ENCODE measurements at regions not wholly inside any gene's neighbourhood (a gene's known extent, or its start where the extent isn't known, plus 50 kb on each side); places are given as distances from the start of the nearest gene placed in this dataset.

DNA sequence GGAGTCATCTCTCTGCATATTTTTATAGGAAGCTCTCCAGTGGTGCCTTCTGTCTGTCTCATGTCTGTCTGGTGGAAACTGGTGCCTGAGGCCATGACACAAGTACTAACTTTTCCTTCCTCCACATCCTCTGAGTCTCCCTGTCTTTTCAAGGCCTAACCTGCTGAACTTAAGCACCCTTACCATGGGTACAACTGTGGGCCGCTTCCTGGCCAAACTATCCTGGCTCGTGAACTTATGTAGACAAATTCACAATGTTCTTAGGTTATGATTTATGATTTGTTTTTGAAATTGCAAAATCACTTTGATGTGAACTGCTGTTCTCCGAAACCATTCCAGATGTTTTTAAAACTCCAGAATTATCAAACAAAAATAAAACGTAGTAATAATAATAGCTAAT, 804.5 kb upstream of the POU3F3 start:
- DNase-seq: no peak

DNA sequence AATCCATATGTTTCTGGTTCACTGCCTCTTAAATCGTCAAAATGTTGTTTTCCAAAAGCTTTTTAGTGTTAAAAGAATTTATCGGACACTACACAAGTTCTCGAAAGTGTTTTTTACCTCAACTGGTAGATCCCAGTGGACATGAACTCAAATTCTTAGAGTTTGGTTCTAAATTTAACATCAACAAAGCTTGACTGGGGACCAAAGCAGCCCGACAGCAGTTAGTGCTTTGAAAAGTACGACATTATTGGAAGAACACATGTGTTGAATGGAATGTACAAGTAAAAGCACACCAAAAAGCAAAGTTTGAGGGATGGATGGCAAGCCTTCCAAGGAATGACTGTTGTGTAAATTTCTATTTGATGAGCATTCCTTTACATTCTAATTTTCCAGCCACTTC, 803.9 kb upstream of the POU3F3 start:
- DNase-seq: no peak

DNA sequence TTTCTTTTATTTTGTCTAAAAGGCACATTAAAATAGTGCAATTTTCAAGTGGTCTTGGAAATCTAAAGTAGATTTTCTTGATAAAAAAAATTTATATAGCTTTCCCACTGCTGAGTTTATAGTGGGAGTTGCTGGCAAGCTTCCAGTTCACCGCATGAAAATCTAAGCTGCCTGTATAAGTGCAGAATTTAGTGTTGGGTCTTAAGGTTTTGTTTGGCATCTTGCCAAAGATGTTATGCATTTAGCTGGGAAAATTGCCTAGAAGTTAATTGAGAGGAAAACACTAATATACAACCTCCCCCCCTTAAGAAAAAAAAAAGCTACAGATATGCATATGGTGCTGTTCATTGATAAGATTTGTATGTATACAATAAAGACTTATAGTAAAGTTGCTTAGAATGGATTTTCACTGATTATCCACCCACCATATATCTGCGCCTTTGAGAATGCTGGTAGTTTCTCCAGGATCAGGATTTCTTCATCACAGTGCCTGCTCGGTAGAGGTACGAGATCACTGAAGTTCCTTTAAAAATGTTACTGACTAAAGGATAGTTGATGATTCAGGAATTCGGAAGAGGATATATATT, 803.2 kb upstream of the POU3F3 start:
- no peak for DNase-seq

DNA sequence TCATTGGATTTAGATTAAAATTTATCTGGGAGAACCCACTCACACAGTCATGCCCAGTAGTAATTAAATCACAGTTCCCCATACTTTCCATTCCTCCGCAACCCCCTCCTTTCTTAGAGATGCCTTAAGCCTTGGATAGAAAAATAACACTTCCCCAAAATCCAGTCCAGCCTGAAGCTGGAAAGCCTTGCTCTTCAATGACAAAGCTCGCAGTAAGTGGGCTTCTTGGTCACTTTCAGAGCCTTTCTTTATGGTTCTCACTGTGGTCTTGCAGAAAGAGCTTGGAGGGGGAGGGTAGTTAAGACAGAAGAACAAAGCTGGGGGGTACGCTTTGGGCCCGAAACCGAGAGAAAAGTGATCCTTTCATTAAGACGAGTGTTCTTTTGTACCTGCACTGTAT, 802.1 kb upstream of the POU3F3 start:
- no peak for DNase-seq

DNA sequence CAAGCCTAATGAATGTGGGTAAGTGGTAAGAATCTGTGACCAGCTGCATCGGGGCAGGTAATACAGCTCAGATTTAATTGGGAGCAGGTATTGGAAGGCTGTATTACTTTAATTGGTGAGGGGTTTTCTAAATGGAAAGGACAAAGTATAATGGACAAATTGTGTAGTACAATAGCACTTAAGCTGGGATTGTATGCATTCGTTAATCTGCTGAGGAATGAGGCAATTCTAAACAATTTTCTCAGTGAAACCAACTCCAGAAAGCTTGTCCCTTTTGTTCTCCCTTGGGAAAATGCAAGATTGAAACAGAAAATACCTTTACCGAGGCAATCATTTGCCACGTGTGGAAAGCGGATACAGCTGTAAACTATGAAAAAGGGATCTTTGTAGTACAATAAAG, 801.6 kb upstream of the POU3F3 start:
- no peak for DNase-seq

DNA sequence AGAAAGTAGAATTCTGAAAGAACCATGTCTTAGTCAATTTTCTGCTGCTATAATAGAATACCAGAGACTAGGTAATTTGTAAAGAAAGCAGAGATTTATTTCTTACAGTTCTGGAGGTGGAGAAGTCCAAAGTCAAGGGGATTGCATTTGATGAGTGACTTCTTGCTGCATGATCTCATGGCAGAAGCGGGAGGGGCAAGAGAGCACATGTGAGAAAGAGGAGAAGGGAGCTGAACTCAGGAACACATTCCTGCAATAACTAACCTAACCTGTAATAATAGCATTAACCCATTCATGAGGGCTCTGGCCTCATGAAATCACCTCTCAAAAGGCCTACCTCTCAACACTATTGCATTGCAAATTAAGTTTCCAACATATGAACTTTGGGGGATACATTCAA, 797.5 kb upstream of the POU3F3 start:
- no peak for DNase-seq

DNA sequence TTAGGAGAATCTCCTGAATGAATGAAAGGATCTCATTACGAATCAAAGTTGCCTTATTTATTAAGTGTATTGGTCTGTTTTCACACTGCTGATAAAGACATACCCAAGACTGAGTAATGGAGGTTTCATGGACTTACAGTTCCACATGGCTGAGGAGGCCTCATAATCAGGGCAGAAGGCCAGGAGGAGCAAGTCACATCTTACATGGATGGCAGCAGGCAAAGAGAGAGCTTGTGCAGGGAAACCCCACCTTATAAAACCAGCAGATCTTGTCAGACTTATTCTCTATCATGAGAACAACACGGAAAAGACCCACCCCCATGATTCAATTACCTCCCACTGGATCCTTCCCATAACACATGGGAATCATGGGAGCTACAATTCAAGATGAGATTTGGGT, 785.2 kb upstream of the POU3F3 start:
- no peak for DNase-seq

DNA sequence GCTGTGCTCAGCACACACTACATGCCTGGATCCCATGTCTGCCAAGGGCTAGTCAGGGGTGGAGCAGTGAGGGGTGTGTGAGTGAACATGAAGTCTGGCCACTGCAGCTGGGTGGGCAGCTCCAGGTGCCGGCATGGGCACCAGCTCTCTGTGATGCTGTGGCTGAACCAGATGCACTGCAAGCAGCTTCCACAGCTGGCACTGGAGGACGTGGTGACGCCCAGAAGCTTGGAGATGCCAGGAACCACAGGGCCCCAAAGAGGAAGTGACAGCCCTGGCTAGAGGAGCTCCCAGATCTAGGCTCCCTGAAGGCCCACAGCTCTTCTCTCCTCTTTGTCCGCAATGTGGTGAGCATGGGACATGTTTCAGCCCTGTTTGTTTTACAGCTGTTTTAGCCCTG, 776.3 kb upstream of the POU3F3 start:
- no peak for DNase-seq

DNA sequence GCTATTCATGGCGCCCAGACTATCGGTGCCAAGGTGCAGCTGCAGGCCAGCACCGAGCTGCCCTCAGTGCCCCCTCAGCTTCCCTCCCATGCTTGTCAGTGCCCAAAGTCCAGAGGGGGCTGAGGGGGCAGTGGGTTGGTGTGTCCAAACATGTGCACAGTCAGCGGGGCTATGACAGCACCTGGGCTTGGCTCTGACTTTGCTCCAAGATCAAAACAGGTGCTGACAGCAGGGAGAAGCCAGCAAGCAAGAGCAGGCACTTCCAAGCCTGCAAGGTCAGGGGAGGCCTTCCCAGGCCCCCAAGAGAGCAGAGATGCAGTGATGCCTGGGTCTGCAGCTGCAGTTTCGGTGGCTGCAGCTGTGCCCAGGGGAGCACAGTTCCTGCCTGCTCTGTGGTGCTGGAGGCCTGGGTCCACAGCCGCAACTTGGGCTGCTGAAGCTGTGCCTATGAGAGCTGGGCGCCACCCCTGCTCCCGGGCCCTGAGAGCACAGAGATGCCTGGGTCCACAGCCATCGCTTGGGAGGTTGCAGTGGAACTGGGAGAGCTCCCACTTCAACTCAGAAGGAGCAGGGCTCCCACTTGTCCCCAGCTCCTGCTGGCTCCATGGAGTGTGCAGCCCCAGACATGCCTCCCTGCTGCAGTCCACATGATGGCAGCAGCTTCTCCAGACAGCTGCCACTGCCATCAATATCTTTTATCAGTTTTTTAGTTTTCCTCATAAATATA, 775.3 kb upstream of the POU3F3 start:
- no peak for DNase-seq

DNA sequence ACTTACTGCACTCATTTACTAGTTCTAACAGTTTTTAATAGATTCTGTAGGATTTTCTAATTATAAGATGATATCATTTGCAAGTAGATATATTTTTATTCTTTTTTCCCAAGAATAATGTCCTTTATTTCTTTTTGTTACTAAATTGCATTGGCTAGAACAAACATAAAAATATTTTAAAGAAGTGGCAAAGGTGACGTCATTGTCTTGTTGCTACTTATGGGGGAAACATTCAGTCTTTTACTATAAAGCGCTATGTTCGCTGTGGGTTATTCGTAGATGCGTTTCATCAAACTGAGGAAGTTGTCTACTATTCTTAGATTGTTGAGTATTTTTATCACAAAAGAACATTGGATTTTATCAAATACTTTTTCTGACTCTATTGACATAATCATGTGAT, 765.2 kb upstream of the POU3F3 start:
- no peak for DNase-seq

DNA sequence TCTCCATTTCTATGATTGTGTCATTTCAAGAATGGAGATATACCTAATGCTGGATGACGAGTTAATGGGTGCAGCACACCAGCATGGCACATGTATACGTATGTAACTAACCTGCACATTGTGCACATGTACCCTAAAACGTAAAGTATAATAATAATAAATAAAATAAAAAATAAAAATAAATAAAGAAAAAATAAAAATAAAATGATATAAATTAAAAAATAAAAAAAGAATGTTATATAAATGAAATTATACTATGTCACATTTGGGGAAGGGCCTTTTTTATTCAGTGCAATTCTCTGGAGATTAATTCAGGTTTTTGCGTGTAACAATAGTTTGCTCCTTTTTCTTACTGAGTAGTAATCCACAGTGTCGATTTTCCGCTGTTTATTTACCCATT, 763.5 kb upstream of the POU3F3 start:
- DNase-seq: no peak

DNA sequence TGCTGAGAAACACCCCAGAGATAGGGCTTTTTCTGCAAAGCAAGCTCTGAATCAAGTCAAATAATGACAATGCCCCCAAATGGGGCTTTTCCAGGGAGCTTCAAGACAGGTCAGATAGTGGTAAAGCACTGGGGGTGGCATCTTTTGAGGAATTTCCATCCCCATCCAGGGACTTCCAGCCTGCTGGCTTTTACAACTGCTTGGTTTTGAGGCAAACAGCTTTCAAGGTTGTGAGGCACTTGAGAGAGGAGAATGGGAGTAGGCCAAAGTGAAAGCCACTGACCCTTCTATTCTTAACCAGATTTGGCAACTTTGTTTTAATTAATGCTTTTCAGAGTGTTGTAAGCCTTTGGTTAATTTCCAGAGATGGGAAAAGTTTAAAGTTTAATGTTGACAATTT, 762.0 kb upstream of the POU3F3 start:
- DNase-seq: no peak

DNA sequence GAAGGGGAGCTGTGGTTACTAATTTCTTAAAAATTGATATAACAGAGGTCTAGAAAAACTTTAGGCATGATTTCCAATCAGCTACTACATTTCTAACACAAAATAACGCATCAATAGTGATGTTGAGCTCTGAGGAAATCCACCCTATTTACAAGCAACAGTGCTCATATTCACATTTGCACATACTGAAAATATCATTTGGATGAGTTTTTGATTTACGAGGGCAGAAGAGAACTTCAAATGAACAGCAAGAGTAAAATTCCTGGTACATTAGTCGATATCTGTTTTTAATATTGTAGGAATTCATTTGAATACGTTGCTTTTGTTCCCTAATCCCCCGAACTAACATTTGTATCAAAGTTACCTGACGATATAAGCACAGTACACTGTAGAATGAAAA, 761.0 kb upstream of the POU3F3 start:
- no peak for DNase-seq

DNA sequence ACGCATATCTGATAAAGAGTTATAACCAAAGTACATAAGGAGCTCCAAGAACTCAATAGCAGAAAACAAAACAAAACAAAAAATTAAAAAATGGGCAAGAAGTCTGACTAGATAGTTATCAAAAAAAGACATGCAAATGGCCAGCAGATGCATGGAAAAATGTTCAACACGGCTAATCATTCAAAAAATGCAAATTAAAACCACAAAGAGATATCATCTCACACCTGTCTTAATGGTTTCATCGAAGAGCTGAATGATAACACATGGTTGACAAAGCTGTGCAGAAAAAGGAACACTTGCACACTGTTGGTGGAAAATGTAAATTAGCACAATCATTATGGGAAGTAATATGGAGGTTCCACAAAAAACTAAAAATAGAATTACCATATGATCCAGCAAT, 751.3 kb upstream of the POU3F3 start:
- no peak for DNase-seq

DNA sequence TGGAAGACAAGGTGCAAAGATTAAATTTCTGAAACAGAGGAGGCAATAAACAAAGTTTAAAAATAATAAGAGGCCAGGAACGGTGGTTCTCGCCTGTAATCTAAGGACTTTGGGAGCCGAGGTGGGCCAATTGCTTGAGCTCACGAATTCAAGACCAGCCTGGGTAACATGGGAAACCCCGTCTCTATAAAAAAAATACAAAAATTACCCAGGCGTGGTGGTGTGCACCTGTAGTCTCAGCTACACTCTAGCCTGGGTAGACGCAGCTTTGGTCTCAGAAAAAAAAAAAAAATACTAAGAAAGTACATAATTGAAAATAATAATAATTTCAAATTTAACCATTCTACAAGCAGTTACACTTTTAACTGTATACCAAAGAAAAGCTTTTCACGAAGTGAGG, 744.6 kb upstream of the POU3F3 start:
- no peak for DNase-seq

DNA sequence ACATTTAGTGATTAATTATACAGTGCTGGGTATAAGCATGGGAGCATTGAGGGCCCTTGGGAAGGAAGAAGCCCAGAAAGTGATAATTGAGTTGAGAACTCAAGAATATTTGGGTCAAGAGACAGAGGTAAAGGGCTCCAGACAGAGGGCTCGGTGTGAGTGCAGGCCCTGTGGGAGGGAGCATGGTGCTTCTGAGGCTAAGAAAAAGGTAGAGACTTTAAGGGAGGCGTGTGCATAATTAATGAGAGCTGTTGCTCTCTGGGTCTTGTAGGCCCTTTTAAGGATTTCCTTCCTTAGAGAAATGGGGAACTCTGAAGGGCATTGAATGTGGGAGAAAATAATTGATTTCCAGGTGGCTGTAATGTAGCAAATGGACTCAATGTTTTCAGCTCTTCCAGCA, 735.0 kb upstream of the POU3F3 start:
- DNase-seq: no peak

DNA sequence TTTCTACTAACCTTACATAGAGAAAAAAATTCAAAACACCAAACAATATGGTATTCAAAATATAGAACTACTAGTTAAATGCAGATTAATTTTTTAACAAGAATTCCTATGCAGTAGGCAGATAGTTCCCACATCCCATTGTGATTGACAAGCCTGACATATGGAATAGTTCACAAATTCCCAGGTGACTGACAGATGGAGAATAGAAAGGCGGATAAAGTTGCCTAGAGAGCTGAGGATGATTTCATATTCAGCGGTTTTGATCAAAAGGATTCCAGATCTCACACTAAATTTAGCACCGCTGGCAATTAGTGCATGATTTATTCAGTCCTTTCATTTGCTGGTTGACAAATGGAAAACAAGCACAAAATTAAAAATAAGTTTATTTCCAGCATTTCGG, 733.7 kb upstream of the POU3F3 start:
- DNase-seq: no peak

DNA sequence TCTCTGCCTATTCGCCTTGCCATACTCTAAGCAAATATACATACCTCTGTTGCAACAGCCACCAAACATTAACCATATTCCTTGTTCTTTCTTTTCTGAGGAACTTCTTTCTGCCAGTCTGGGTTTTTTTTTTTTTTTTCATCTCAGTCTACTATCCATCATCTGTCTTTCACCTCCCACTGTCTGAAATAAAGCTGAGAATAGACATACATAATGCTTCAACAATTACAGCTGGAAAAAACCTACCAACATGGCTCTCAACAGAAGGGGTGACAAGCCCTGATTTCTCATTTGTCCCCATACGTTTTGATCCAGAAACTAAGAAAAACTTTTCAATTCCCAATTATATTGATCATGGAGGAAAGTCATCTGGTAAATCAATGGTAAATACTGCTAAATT, 728.8 kb upstream of the POU3F3 start:
- DNase-seq: no peak

DNA sequence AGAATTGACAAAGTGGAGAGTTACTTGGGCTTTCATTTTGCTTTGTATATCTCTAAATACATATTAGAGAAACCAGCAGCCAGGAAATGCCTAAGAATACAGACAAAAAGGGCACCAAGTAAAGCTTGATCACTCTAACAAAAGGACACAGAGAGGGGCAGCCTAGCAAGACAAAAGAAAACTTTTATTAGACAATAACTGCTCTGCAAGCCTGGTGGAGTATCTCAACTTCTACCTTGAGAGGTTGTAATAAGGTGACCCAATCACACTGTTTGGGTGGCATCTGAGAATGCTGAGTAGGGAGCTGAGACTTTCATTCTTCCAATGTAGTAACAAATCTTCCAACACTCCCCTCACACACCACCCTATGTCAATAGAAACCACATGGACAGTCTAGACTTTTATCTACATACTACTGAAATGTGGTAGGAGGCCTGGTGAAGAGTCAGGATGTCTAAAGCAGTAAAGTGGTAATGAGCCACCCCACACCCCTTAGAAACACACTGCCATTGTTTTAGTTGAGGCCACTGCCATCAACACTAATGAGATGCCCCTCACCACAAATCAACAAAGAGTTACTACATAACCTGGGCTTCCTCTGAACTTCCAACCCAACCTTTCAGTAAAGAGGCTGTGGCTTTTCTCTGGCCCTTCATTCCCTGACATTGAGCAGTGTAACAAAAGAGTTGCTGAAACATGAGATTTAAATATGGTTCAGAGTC, 726.7 kb upstream of the POU3F3 start:
- DNase-seq: no peak

DNA sequence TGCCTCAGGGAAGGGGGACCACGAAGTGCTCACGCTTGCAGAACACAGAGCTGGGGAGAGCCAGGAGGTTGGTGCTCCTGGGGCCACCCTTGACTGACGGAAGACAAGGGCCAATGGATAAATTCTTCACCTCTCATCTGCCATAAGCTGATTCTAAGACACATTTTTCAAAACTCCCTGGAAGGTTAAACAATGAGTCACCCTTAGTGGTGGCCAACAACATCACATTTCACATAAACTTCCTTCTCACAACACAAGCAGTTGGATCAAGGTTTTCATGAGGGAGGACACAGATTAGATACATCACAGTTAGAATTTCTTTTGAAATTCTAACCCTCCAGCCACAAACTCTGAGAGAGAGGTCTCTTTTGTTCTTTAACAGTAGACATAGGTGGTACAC, 713.6 kb upstream of the POU3F3 start:
- no peak for DNase-seq

DNA sequence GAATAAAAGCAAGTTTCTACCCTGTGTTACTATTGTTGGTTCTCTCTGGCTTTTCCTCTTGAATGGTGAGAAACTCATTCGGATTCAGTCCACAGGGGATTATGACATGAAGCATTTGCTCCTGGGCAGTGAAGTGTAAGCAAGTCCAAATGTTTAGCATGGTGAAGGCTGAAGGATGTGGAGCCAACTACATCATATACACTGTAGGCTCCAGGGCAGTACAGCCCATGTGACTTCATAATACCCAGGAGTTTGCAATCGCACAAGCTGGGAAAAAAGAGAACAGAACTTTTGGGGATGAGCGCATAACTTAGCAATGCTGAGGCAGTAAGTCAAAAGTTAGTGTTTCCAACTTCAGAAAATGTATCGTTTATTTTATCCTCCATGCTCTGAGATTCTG, 695.7 kb upstream of the POU3F3 start:
- DNase-seq: no peak

DNA sequence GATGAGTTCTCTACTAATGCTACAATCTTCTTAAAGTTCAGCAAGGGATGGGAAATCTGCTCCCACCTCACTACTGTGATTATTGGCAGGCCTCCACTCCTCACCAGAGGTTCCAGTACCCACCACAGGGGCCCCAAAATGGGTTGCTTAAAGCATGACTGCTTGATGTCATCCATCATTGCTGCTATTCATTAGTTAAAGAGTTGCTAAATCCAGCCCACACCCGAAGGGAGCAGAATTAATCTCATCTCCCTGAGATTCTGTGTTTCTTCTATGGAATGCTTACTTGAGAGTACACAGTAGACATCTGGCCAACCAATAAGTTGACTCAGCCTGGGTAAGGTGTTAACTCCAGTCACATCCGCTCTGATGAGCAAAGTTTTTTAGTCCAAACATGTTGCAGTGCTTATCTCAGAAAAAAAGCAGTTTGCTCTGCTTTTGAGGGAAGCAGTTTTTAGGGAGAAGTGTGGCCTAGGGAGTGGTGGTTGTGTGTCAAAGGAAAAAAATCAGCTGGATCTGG, 690.2 kb upstream of the POU3F3 start:
- DNase-seq: no peak

DNA sequence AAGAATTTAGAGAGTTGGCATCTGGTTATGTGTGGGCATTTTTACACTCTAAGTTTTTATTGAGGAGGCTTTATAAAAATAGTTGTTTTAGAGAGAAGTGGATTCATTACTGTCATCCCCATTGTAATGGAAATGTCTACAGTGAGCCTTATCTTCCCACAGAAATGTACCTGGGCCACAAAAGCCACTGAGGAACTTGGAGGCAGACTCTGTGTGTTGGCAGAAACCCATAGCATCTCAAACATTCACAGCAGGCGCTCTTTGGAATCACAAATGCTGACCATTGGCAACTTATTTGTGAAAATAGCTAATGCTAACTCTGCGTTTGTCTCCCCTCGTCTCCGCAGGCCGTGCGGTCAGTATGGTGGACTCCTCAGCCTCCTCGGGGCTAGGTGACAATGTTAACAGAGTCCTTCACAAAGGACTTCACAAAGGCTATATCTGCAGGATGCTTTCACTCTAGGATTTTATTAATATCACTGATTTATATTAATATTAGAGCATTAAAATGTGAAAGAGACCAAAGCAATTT, 689.1 kb upstream of the POU3F3 start:
- DNase-seq: no peak

DNA sequence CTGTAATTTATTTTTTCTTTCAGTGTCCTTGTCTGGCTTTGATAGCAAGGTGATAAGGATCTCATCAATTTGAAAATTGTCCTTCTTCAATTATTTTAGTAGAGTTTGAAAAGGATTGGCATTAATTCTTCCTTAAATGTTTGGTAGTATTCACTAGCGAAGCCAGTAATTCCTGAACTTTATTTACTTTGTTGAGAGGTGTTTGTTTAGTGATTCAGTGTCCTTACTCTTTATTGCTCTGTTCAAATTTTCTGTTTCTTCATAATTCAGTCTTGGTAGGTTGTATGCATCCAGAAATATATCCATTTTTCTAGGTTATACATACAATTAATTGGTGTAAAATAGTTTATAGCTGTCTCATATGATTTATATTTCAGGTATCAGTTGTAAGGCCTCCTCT, 676.7 kb upstream of the POU3F3 start:
- DNase-seq: no peak

Data from Kasumi-1 (cell line).